ENCODE measurements at regions not wholly inside any gene's neighbourhood (a gene's known extent, or its start where the extent isn't known, plus 50 kb on each side); places are given as distances from the start of the nearest gene placed in this dataset.

DNA sequence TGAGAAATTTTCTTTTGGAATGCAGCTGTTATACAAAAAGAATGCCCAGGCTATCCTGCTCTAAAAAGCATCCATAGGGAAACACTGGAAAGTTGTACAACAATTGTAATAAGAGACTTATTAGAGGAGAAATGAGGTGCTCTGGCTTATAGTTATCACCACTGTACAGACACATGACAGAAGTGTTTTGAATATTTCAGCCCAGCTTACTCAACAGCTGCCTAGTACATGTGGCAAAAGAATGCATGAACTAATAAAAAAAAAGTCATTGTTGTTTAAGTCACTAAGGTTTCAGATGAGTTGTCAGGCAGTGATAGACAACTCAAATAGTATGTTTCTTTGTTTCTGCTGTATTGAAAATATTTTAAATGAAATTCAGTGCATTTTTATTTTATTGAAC is 307.7 kb downstream of the GPM6A start:
- Histone ChIP-seq H3K27ac (ENCODE audit: extremely low read depth, low read depth, low read length) (no peak overlapping the region), H3K4me1 (ENCODE audit: control insufficient read depth, insufficient read depth, low read length) (no peaks in the 10 kb centered on the region), H3K4me3 (ENCODE audit: low read depth, low read length) (no peak overlapping the region), H3K9me3 (ENCODE audit: control insufficient read depth, insufficient read depth, low read depth, low read length) (no peaks in the 10 kb centered on the region), H3K36me3 (ENCODE audit: control insufficient read depth in 2 of 2, insufficient read depth in 1 of 2, low read length in 2 of 2) (no peaks in the 10 kb centered on the region)
- no peak for TF ChIP-seq ELK4 (IDR thresholded peaks at IDR 0.05; ENCODE audit: borderline replicate concordance, low read depth, low read length)
- no peak for TF ChIP-seq ZNF596 (tag by site-specific recombination; IDR thresholded peaks at IDR 0.05)
- no peak for TF ChIP-seq RBAK (tag by site-specific recombination; IDR thresholded peaks at IDR 0.05)
- no peak for TF ChIP-seq ZSCAN16 (tag by site-specific recombination; IDR thresholded peaks at IDR 0.05)
- TF ChIP-seq ZNF544 (tag by site-specific recombination; IDR thresholded peaks at IDR 0.05), result no peak
- TF ChIP-seq MYNN (tag by site-specific recombination; IDR thresholded peaks at IDR 0.05; ENCODE audit: borderline replicate concordance), result no peak
- no peak for TF ChIP-seq ZNF610 (tag by site-specific recombination; IDR thresholded peaks at IDR 0.05; ENCODE audit: borderline replicate concordance)
- TF ChIP-seq ZNF449 (tag by site-specific recombination; IDR thresholded peaks at IDR 0.05), result no peak
- no peak for TF ChIP-seq SALL2 (tag by site-specific recombination; IDR thresholded peaks at IDR 0.05; ENCODE audit: borderline replicate concordance)
- no peak for TF ChIP-seq TCF7L2 (IDR thresholded peaks at IDR 0.05; ENCODE audit: borderline replicate concordance, low read depth, low read length)
- TF ChIP-seq, protein P1, sequence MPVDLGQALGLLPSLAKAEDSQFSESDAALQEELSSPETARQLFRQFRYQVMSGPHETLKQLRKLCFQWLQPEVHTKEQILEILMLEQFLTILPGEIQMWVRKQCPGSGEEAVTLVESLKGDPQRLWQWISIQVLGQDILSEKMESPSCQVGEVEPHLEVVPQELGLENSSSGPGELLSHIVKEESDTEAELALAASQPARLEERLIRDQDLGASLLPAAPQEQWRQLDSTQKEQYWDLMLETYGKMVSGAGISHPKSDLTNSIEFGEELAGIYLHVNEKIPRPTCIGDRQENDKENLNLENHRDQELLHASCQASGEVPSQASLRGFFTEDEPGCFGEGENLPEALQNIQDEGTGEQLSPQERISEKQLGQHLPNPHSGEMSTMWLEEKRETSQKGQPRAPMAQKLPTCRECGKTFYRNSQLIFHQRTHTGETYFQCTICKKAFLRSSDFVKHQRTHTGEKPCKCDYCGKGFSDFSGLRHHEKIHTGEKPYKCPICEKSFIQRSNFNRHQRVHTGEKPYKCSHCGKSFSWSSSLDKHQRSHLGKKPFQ (tag by site-specific recombination; IDR thresholded peaks at IDR 0.05), result no peak
- no peak for TF ChIP-seq WT1 (tag by site-specific recombination; IDR thresholded peaks at IDR 0.05)
- no peak for TF ChIP-seq SP3 (tag by site-specific recombination; IDR thresholded peaks at IDR 0.05)
- TF ChIP-seq ZBTB7A (tag by site-specific recombination; IDR thresholded peaks at IDR 0.05; ENCODE audit: low read depth), result no peak
- TF ChIP-seq ZNF138 (tag by site-specific recombination; IDR thresholded peaks at IDR 0.05; ENCODE audit: borderline replicate concordance), result no peak
- POLR2A ChIA-PET, result no interaction called here
- CTCF ChIA-PET, result interaction anchor here (0.9 kb wide), 1 partner anchor 32 kb away, joined by 4 read pairs; no protein-coding TSS in a partner anchor

DNA sequence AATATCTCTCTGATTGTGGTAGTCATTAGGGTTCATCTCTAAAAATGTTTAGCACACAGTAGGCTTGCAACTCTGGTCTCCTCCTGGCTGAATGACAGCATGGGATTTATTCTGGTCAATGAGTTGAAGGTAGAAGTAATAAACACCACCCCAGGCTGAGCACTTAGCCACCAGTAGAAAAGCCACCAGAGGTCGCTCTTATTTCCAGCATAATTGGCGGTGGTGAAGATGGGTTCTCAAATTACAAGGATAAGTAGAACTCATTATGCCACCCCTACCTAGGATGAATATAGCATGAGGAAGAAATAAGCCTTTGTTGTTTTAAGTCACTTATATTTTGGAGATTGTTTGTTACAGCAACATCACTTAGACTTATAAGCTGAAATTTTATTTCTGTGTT is 302.7 kb downstream of the GPM6A start:
- no peaks in the 10 kb centered on the region for H3K4me1 ChIP-seq (ENCODE audit: control insufficient read depth, insufficient read depth, low read length)
- no peak overlapping the region for H3K4me3 ChIP-seq (ENCODE audit: low read depth, low read length)
- no peak for TF ChIP-seq KLF9 (tag by site-specific recombination; IDR thresholded peaks at IDR 0.05; ENCODE audit: low read depth)
- peak; percentile 10; the same call in 1 of the 2 replicates for TF ChIP-seq ZNF654 (tag by site-specific recombination; IDR thresholded peaks at IDR 0.05; ENCODE audit: low read depth)
- CTCF ChIA-PET, result interaction anchor here (0.6 kb wide), 2 partner anchors 503 to 524 kb away, joined by 3 read pairs; no protein-coding TSS in a partner anchor
- H3K9me3 ChIP-seq (ENCODE audit: control insufficient read depth, insufficient read depth, low read depth, low read length), result no peaks in the 10 kb centered on the region
- H3K36me3 ChIP-seq (ENCODE audit: control insufficient read depth in 2 of 2, insufficient read depth in 1 of 2, low read length in 2 of 2), result no peaks in the 10 kb centered on the region
- POLR2A ChIA-PET, result no interaction called here
- H3K27ac ChIP-seq (ENCODE audit: extremely low read depth, low read depth, low read length), result no peak overlapping the region

- CTCF ChIA-PET, result no interaction called here
- no peak overlapping the region for H3K4me3 ChIP-seq (ENCODE audit: low read depth, low read length)
- POLR2A ChIA-PET, result no interaction called here
- H3K9me3 ChIP-seq (ENCODE audit: control insufficient read depth, insufficient read depth, low read depth, low read length), result no peaks in the 10 kb centered on the region
- no peaks in the 10 kb centered on the region for H3K4me1 ChIP-seq (ENCODE audit: control insufficient read depth, insufficient read depth, low read length)
- H3K36me3 ChIP-seq (ENCODE audit: control insufficient read depth in 2 of 2, insufficient read depth in 1 of 2, low read length in 2 of 2), result no peaks in the 10 kb centered on the region
- no peak overlapping the region for H3K27ac ChIP-seq (ENCODE audit: extremely low read depth, low read depth, low read length)
- TF ChIP-seq ZNF626 (tag by site-specific recombination; IDR thresholded peaks at IDR 0.05), result no peak
- no peak for TF ChIP-seq SP7 (tag by site-specific recombination; IDR thresholded peaks at IDR 0.05)
- TF ChIP-seq RBAK (tag by site-specific recombination; IDR thresholded peaks at IDR 0.05), result no peak
- TF ChIP-seq ZNF146 (tag by site-specific recombination; IDR thresholded peaks at IDR 0.05), result no peak
- no peak for TF ChIP-seq ZNF704 (tag by site-specific recombination; IDR thresholded peaks at IDR 0.05)
- TF ChIP-seq ZNF473 (tag by site-specific recombination; IDR thresholded peaks at IDR 0.05), result no peak
- TF ChIP-seq, protein P2, sequence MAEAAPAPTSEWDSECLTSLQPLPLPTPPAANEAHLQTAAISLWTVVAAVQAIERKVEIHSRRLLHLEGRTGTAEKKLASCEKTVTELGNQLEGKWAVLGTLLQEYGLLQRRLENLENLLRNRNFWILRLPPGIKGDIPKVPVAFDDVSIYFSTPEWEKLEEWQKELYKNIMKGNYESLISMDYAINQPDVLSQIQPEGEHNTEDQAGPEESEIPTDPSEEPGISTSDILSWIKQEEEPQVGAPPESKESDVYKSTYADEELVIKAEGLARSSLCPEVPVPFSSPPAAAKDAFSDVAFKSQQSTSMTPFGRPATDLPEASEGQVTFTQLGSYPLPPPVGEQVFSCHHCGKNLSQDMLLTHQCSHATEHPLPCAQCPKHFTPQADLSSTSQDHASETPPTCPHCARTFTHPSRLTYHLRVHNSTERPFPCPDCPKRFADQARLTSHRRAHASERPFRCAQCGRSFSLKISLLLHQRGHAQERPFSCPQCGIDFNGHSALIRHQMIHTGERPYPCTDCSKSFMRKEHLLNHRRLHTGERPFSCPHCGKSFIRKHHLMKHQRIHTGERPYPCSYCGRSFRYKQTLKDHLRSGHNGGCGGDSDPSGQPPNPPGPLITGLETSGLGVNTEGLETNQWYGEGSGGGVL (tag by site-specific recombination; IDR thresholded peaks at IDR 0.05), result no peak
- TF ChIP-seq ZNF776 (tag by site-specific recombination; IDR thresholded peaks at IDR 0.05; ENCODE audit: borderline replicate concordance), result no peak
- TF ChIP-seq EGR2 (tag by site-specific recombination; IDR thresholded peaks at IDR 0.05; ENCODE audit: low read depth), result no peak
- TF ChIP-seq GLIS1 (tag by site-specific recombination; IDR thresholded peaks at IDR 0.05), result no peak
- TF ChIP-seq ZNF514 (tag by site-specific recombination; IDR thresholded peaks at IDR 0.05), result no peak
These were observed 300.2 kb downstream of the GPM6A start for GRCh38 chr4:175511861-175512260.

All from HEK293 (cell line).